ENCODE measurements at regions not wholly inside any gene's neighbourhood (a gene's known extent, or its start where the extent isn't known, plus 50 kb on each side); places are given as distances from the start of the nearest gene placed in this dataset.

GRCh38 chr1:193774536-193775323 is 588.3 kb upstream of the B3GALT2 start:
- TF ChIP-seq CTCF (conservative IDR thresholded peaks at IDR 0.05; ENCODE audit: low read length) (no peak), EZH2phosphoT487 (IDR thresholded peaks at IDR 0.05; ENCODE audit: borderline replicate concordance) (no peak)

Measured in Loucy (cell line).